ENCODE measurements at regions not wholly inside any gene's neighbourhood (a gene's known extent, or its start where the extent isn't known, plus 50 kb on each side); places are given as distances from the start of the nearest gene placed in this dataset.

DNA sequence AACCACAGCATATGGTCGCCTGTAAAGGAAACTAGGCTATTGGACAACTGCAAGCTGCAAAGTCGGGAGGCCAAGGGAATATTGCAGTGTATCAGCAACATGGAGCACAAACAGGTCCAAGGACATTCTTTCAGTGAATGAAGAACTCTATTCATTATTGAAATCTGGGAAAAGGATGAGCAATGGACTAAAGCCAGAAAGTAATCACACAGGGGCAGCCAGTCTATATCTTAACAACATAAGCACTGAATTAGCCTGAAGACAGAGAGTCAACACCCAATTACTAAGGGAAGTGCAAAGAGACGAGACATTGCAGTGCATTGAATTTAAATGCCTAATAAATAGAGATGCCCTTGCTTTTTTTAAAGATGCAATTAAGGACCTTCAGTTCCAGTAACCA lies 615.5 kb upstream of the SETBP1 start:
- Histone ChIP-seq H3K27me3 (ENCODE audit: insufficient read depth in 3 of 3, low read length in 2 of 3) (no peaks in the 10 kb centered on the region), H3K4me3 (no peak overlapping the region), H3K4me1 (no peaks in the 10 kb centered on the region), H3K36me3 (ENCODE audit: insufficient read depth in 1 of 2, low read depth in 1 of 2) (no peaks in the 10 kb centered on the region), H3K27ac (no peak overlapping the region), H3K9me3 (no peaks in the 10 kb centered on the region)
- 69 to 79% (median 72%) methylated on average over 3 of the region's 3 CpGs for WGBS, 3 donors
- no peak for DNase-seq
- no peak for ATAC-seq
- no peak for TF ChIP-seq CTCF (IDR thresholded peaks at IDR 0.05)
- intact Hi-C loops (cut with DNase I) = no loop called here

GRCh38 chr18:44066541-44066940 lies 614.1 kb upstream of the SETBP1 start:
- no peak for TF ChIP-seq CTCF (IDR thresholded peaks at IDR 0.05)
- no peaks in the 10 kb centered on the region for H3K36me3 ChIP-seq (ENCODE audit: insufficient read depth in 1 of 2, low read depth in 1 of 2)
- H3K27me3 ChIP-seq (ENCODE audit: insufficient read depth in 3 of 3, low read length in 2 of 3) = no peaks in the 10 kb centered on the region
- no peaks in the 10 kb centered on the region for H3K4me1 ChIP-seq
- intact Hi-C loops (cut with DNase I) = no loop called here
- no peak overlapping the region for H3K27ac ChIP-seq
- WGBS, 3 donors = 96 to 97% (median 97%) methylated on average over 1 of the region's 1 CpG
- H3K9me3 ChIP-seq = no peaks in the 10 kb centered on the region
- ATAC-seq (no peak), DNase-seq (no peak)
- H3K4me3 ChIP-seq = no peak overlapping the region

GRCh38 chr18:44067186-44067585 lies 613.5 kb upstream of the SETBP1 start:
- intact Hi-C loops (cut with DNase I) = no loop called here
- 93 to 98% (median 95%) methylated on average over 2 of the region's 2 CpGs for WGBS, 3 donors
- Histone ChIP-seq H3K36me3 (ENCODE audit: insufficient read depth in 1 of 2, low read depth in 1 of 2) (no peaks in the 10 kb centered on the region), H3K9me3 (no peaks in the 10 kb centered on the region), H3K4me1 (no peaks in the 10 kb centered on the region), H3K27ac (no peak overlapping the region), H3K27me3 (ENCODE audit: insufficient read depth in 3 of 3, low read length in 2 of 3) (no peaks in the 10 kb centered on the region), H3K4me3 (no peak overlapping the region)
- TF ChIP-seq CTCF (IDR thresholded peaks at IDR 0.05) = no peak
- DNase-seq = no peak
- no peak for ATAC-seq

GRCh38 chr18:44075038-44075437 lies 605.6 kb upstream of the SETBP1 start:
- ATAC-seq (no peak), DNase-seq (no peak)
- Histone ChIP-seq H3K4me1 (no peaks in the 10 kb centered on the region), H3K27me3 (ENCODE audit: insufficient read depth in 3 of 3, low read length in 2 of 3) (no peaks in the 10 kb centered on the region), H3K36me3 (ENCODE audit: insufficient read depth in 1 of 2, low read depth in 1 of 2) (no peaks in the 10 kb centered on the region), H3K4me3 (no peak overlapping the region), H3K9me3 (no peaks in the 10 kb centered on the region), H3K27ac (no peak overlapping the region)
- intact Hi-C loops (cut with DNase I) = no loop called here
- 47 to 58% (median 51%) methylated on average over 3 of the region's 3 CpGs for WGBS, 3 donors
- TF ChIP-seq CTCF (IDR thresholded peaks at IDR 0.05) = no peak

DNA sequence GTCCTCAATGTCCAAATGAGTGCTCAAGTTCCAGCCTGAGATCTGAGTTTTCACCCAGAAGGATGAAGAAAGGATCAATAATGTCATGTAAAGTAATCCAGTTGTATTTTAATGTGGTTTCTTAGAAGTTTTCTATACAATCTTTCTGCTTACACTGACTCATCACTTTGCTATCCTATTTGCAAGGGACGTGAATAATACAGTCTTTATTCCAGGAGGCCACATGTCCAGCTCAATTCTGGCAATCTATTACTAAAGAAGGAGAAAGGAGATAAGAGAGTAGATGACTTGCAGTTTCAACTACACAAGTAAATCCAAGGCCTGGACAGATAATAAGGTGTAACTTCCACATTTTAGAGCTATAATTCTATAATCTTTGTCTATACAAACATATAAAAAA lies 601.1 kb upstream of the SETBP1 start:
- intact Hi-C loops (cut with DNase I) = no loop called here
- Histone ChIP-seq H3K36me3 (ENCODE audit: insufficient read depth in 1 of 2, low read depth in 1 of 2) (no peaks in the 10 kb centered on the region), H3K4me1 (no peaks in the 10 kb centered on the region), H3K27me3 (ENCODE audit: insufficient read depth in 3 of 3, low read length in 2 of 3) (no peaks in the 10 kb centered on the region), H3K4me3 (no peak overlapping the region), H3K9me3 (no peaks in the 10 kb centered on the region), H3K27ac (no peak overlapping the region)
- WGBS, 3 donors = 36 to 55% (median 42%) methylated on average over 1 of the region's 1 CpG
- ATAC-seq = no peak
- TF ChIP-seq CTCF (IDR thresholded peaks at IDR 0.05) = no peak
- no peak for DNase-seq
